OCI-LY7 (cell line): ENCODE measurements at regions not wholly inside any gene's neighbourhood (a gene's known extent, or its start where the extent isn't known, plus 50 kb on each side); places are given as distances from the start of the nearest gene placed in this dataset.

Experiments used
- BruUV-seq: library from RNA; stranded (reverse); fragments of 400-500 nt; replicated peaks from 2 replicates; lab custom pipeline; 2021; lab: Mats Ljungman, UMichigan
- CTCF ChIA-PET: fragments of 300-600 bp; sonication (Branson Sonifier 250); formaldehyde crosslinking; loops from one replicate; lab custom pipeline; 2022; ENCODE audit warnings: antibody characterized with exemption; ENCODE audit not compliant: unreplicated experiment; lab: Charles Lee
- POLR2A ChIA-PET: fragments of 300-600 bp; sonication (Branson Sonifier 250); formaldehyde crosslinking; loops from one replicate; lab custom pipeline; 2022; ENCODE audit warnings: antibody characterized with exemption; lab: Charles Lee
- DNase-seq: peaks from one replicate; pipeline ENCODE4 v3.0.0-alpha.2; 2015; ENCODE audit warnings: low spot score
- H2AFZ ChIP-seq: fragments of 200-600 bp; sonication (generic), shearing (Covaris generic); 2 replicates; pipeline ENCODE4 v1.6.1; 2014; ENCODE audit warnings: mild to moderate bottlenecking, antibody characterized with exemption, low read length, moderate library complexity
- H3K27ac ChIP-seq: fragments of 200-600 bp; sonication (generic); 2 replicates; pipeline ENCODE4 v1.5.1; 2014; ENCODE audit warnings: mixed run types, low read depth, mild to moderate bottlenecking, moderate library complexity, low read length, inconsistent platforms; ENCODE audit not compliant: poor library complexity, severe bottlenecking
- H3K36me3 ChIP-seq: fragments of 200-600 bp; sonication (generic); 2 replicates; pipeline ENCODE4 v1.6.1; 2014; ENCODE audit warnings: mild to moderate bottlenecking, antibody characterized with exemption, low read length, moderate library complexity, mixed read lengths; ENCODE audit not compliant: insufficient read depth
- H3K4me1 ChIP-seq: fragments of 200-600 bp; sonication (generic); 2 replicates; pipeline ENCODE4 v1.5.1; 2014; ENCODE audit warnings: mild to moderate bottlenecking, low read length; ENCODE audit not compliant: insufficient read depth, poor library complexity, severe bottlenecking
- H3K4me2 ChIP-seq: fragments of 200-600 bp; sonication (generic); 2 replicates; pipeline ENCODE4 v1.6.1; 2014; ENCODE audit warnings: mild to moderate bottlenecking, low read length
- H3K4me3 ChIP-seq: fragments of 200-600 bp; sonication (generic); 2 replicates; pipeline ENCODE4 v1.5.1; 2014; ENCODE audit warnings: mild to moderate bottlenecking, low read depth, low read length; ENCODE audit not compliant: poor library complexity, severe bottlenecking
- H3K79me2 ChIP-seq: fragments of 200-600 bp; sonication (generic); 2 replicates; pipeline ENCODE4 v1.6.1; 2016; ENCODE audit warnings: low read depth, mild to moderate bottlenecking, low read length, moderate library complexity, mixed read lengths; ENCODE audit not compliant: insufficient read depth
- H3K9me2 ChIP-seq: fragments of 200-600 bp; sonication (generic); 2 replicates; pipeline ENCODE4 v1.6.1; 2016; ENCODE audit warnings: mild to moderate bottlenecking, low read length, mixed read lengths; ENCODE audit not compliant: insufficient read depth
- H3K9me3 ChIP-seq: fragments of 200-600 bp; sonication (generic); 2 replicates; pipeline ENCODE4 v1.6.1; 2014; ENCODE audit warnings: mild to moderate bottlenecking, mixed run types, low read length, mixed read lengths
- H4K20me1 ChIP-seq: fragments of 200-600 bp; sonication (generic); 2 replicates; pipeline ENCODE4 v1.6.1; 2014; ENCODE audit warnings: mild to moderate bottlenecking, antibody characterized with exemption, low read length, moderate library complexity, mixed read lengths; ENCODE audit not compliant: insufficient read depth
- CTCF ChIP-seq: fragments of 200-600 bp; sonication (generic); conservative IDR thresholded peaks from 2 replicates; pipeline ENCODE4 v1.5.1; 2014; ENCODE audit warnings: mild to moderate bottlenecking, antibody characterized with exemption, low read length, moderate library complexity, mixed read lengths
- EZH2phosphoT487 ChIP-seq: fragments of 200-600 bp; sonication (generic); IDR thresholded peaks from 2 replicates; pipeline ENCODE4 v1.6.1; 2018; ENCODE audit warnings: low read depth, borderline replicate concordance, mild to moderate bottlenecking, mixed run types, antibody characterized with exemption, low read length, moderate library complexity, mixed read lengths
- intact Hi-C: fragments of 100-400 bp; cut with micrococcal nuclease; formaldehyde crosslinking; loops from one replicate; pipeline ENCODE4 v1.10.0; 2022; ENCODE audit not compliant: unreplicated experiment

GRCh38 chr5:159786201-159786600, 130.1 kb upstream of the ADRA1B start:
- CTCF ChIA-PET = no interaction called here

DNA sequence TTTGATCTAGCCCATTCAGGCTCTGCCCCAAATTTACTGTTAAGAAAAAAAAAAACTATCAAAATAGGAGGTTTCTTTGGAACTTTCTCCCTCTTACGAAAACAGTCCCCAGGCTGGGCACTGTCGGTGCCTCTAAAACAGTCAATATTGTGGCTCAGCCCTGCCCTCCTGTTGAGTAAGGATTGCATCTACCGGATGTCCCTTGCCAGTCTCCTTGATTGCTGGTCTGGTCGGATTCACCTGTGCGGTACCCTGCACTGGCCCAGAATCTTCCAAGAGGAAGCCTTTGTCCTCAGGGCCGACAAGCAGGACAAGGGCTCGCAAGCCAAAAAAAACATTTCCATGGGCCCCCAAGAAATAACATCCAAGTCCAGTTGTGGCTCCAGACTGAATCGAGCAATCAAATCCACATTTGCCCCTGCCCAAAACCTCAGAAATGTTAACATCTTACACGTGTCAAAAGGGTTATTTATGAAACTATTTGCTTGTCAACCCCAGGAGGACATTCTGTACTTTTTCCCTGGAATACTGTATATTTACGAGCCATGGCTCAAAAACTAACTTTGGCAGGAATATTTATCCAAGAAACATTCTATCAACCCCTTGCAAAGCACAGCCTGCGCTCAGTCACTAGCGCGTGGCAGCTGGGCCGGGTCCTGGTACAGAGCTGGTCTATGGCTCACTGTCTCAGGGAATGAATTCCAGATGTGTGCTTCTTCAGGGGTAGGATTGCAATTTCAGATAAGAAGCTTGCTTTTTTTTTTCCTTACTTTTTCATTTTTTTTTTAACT, 129.2 kb upstream of the ADRA1B start:
- CTCF ChIA-PET = no interaction called here
- POLR2A ChIA-PET = no interaction called here
- BruUV-seq = no TSS peak
- Histone ChIP-seq H3K36me3 (no peaks in the 10 kb centered on the region), H3K4me2 (no peak overlapping the region), H3K79me2 (no peaks in the 10 kb centered on the region), H3K9me3 (no peaks in the 10 kb centered on the region), H3K4me3 (no peak overlapping the region), H4K20me1 (no peaks in the 10 kb centered on the region), H3K9me2 (no peaks in the 10 kb centered on the region), H3K4me1 (no peaks in the 10 kb centered on the region), H3K27ac (no peak overlapping the region), H2AFZ (no peak overlapping the region)
- DNase-seq = no peak
- intact Hi-C loops = no loop called here
- no peak for TF ChIP-seq CTCF
- TF ChIP-seq EZH2phosphoT487 = no peak

More at GRCh38 chr5:159786201-159786600, 130.1 kb upstream of the ADRA1B start:
- DNase-seq = no peak
- H3K9me2 ChIP-seq = no peaks in the 10 kb centered on the region
- no peak overlapping the region for H3K27ac ChIP-seq
- H3K4me3 ChIP-seq = no peak overlapping the region
- no peak overlapping the region for H3K4me2 ChIP-seq
- H3K79me2 ChIP-seq = no peaks in the 10 kb centered on the region
- no peak for TF ChIP-seq CTCF
- TF ChIP-seq EZH2phosphoT487 = no peak
- no TSS peak for BruUV-seq
- H2AFZ ChIP-seq = no peak overlapping the region
- H3K36me3 ChIP-seq = no peaks in the 10 kb centered on the region
- no peaks in the 10 kb centered on the region for H4K20me1 ChIP-seq
- POLR2A ChIA-PET = no interaction called here
- no peaks in the 10 kb centered on the region for H3K4me1 ChIP-seq
- intact Hi-C loops = no loop called here
- H3K9me3 ChIP-seq = no peaks in the 10 kb centered on the region

GRCh38 chr5:159787837-159788236, 128.4 kb upstream of the ADRA1B start:
- H3K4me1 ChIP-seq = no peaks in the 10 kb centered on the region
- H3K27ac ChIP-seq = no peak overlapping the region
- no peak overlapping the region for H3K4me2 ChIP-seq
- BruUV-seq = no TSS peak
- POLR2A ChIA-PET = no interaction called here
- intact Hi-C loops = no loop called here
- no peaks in the 10 kb centered on the region for H3K79me2 ChIP-seq
- TF ChIP-seq CTCF (no peak), EZH2phosphoT487 (no peak)
- H2AFZ ChIP-seq = no peak overlapping the region
- H3K4me3 ChIP-seq = no peak overlapping the region
- no peaks in the 10 kb centered on the region for H4K20me1 ChIP-seq
- H3K9me3 ChIP-seq = no peaks in the 10 kb centered on the region
- no peaks in the 10 kb centered on the region for H3K9me2 ChIP-seq
- DNase-seq = no peak
- no peaks in the 10 kb centered on the region for H3K36me3 ChIP-seq
- CTCF ChIA-PET = no interaction called here
